HCT116 (cell line): ENCODE measurements at regions not wholly inside any gene's neighbourhood (a gene's known extent, or its start where the extent isn't known, plus 50 kb on each side); places are given as distances from the start of the nearest gene placed in this dataset.

ENCODE experiments used
- ATAC-seq: fragments of 200-7000 bp; cut with Tn5 transposase; 2 replicates; pipeline ENCODE4 v1.9.1; 2020; ENCODE audit warnings: mild to moderate bottlenecking, moderate library complexity
- BruUV-seq: library from RNA; stranded (reverse); fragments of 400-500 nt; replicated peaks from 2 replicates; lab custom pipeline; 2021; lab: Mats Ljungman, UMichigan
- CTCF ChIA-PET: fragments of 300-600 bp; sonication (Branson Sonifier 250); formaldehyde crosslinking; loops from one replicate; lab custom pipeline; 2021; ENCODE audit warnings: antibody characterized with exemption; lab: Charles Lee
- POLR2A ChIA-PET: fragments of 300-600, 350-600 bp; sonication (Branson Sonifier 250); formaldehyde crosslinking; loops from one replicate; lab custom pipeline; 2021; ENCODE audit warnings: antibody characterized with exemption; lab: Charles Lee
- RAD21 ChIA-PET, 2 experiments: fragments of 300-600 bp; sonication (Branson Sonifier 250); formaldehyde crosslinking; loops; one replicate each; lab custom pipeline; 2023; ENCODE audit warnings: low total read pairs in 2 of 2; ENCODE audit not compliant: uncharacterized antibody in 2 of 2, unreplicated experiment in 2 of 2, low non-redundant PET in 1 of 2; lab: Charles Lee
- DNase-seq: peaks from one replicate; pipeline ENCODE4 v3.0.0-alpha.2; 2010; ENCODE audit warnings: low read depth, low spot score
- H2AFZ ChIP-seq: fragments of 200-600 bp; shearing (Covaris generic), sonication (generic); 2 replicates; pipeline ENCODE4 v1.6.1; 2017; ENCODE audit warnings: low read depth, mixed run types, mixed read lengths, antibody characterized with exemption, low read length; ENCODE audit not compliant: poor library complexity, severe bottlenecking
- H3K27ac ChIP-seq: 2 replicates; pipeline ENCODE4 v1.5.1; 2012; ENCODE audit warnings: low read depth, low read length
- H3K27me3 ChIP-seq: fragments of 200-600 bp; sonication (generic); 2 replicates; pipeline ENCODE4 v1.6.1; 2016; ENCODE audit warnings: mixed run types, low read length, mixed read lengths; ENCODE audit not compliant: insufficient read depth
- H3K36me3 ChIP-seq, 2 experiments: fragments of 200-500 bp in 1 of 2; fragments of 200-600 bp in 1 of 2; sonication (Bioruptor generic) in 1 of 2; sonication (generic) in 1 of 2; 2 replicates each; pipeline versions ENCODE4 v1.5.1 to v1.6.1; 2014 to 2016; ENCODE audit warnings: low read length in 2 of 2, inconsistent platforms in 1 of 2, mixed read lengths in 1 of 2, mixed run types in 1 of 2; ENCODE audit not compliant: insufficient read depth in 2 of 2, control insufficient read depth in 1 of 2
- H3K4me1 ChIP-seq, 2 experiments: fragments of 200-600 bp in 1 of 2; sonication (generic) in 1 of 2; 2 replicates each; pipeline versions ENCODE4 v1.5.1 to v1.6.1; 2012 to 2017; ENCODE audit warnings: low read length in 2 of 2, inconsistent platforms in 1 of 2, mild to moderate bottlenecking in 1 of 2, mixed read lengths in 1 of 2, mixed run types in 1 of 2, moderate library complexity in 1 of 2; ENCODE audit not compliant: insufficient read depth in 2 of 2, control insufficient read depth in 1 of 2
- H3K4me2 ChIP-seq: fragments of 200-600 bp; sonication (generic); 2 replicates; pipeline ENCODE4 v1.6.1; 2017; ENCODE audit warnings: mixed run types, low read length, mixed read lengths
- H3K4me3 ChIP-seq, 2 experiments: fragments of 200-600 bp in 1 of 2; sonication (generic) in 1 of 2; replicated peaks in 1 of 2; 2 replicates each; pipeline ENCODE4 v1.5.1; 2011 to 2016; ENCODE audit warnings: low read length in 2 of 2, control low read depth in 1 of 2, low read depth in 1 of 2, mild to moderate bottlenecking in 1 of 2, mixed read lengths in 1 of 2, mixed run types in 1 of 2
- H3K79me2 ChIP-seq: fragments of 200-600 bp; sonication (generic); 2 replicates; pipeline ENCODE4 v1.6.1; 2017; ENCODE audit warnings: mild to moderate bottlenecking, mixed run types, low read length, moderate library complexity, mixed read lengths; ENCODE audit not compliant: insufficient read depth
- H3K9ac ChIP-seq: fragments of 200-600 bp; sonication (generic); 2 replicates; pipeline ENCODE4 v1.6.1; 2016; ENCODE audit warnings: low read length, mixed read lengths
- H3K9me2 ChIP-seq: fragments of 200-600 bp; sonication (generic), shearing (Covaris generic); 2 replicates; pipeline ENCODE4 v1.6.1; 2017; ENCODE audit warnings: mixed run types, mild to moderate bottlenecking, moderate library complexity; ENCODE audit not compliant: insufficient read depth
- H3K9me3 ChIP-seq, 2 experiments: fragments of 200-500 bp in 1 of 2; fragments of 200-600 bp in 1 of 2; sonication (Bioruptor generic) in 1 of 2; sonication (generic) in 1 of 2; 2 replicates each; pipeline ENCODE4 v1.6.1; 2014 to 2017; ENCODE audit warnings: low read length in 2 of 2, mixed read lengths in 2 of 2, inconsistent platforms in 1 of 2, low read depth in 1 of 2, mild to moderate bottlenecking in 1 of 2, mixed run types in 1 of 2, moderate library complexity in 1 of 2; ENCODE audit not compliant: control insufficient read depth in 1 of 2, insufficient read depth in 1 of 2
- H4K20me1 ChIP-seq: fragments of 200-600 bp; sonication (generic), shearing (Covaris generic); 2 replicates; pipeline ENCODE4 v1.6.1; 2017; ENCODE audit warnings: mixed run types, mild to moderate bottlenecking, moderate library complexity; ENCODE audit not compliant: insufficient read depth
- CBX3 ChIP-seq: IDR thresholded peaks from 2 replicates; pipeline ENCODE4 v1.6.1; 2012; ENCODE audit warnings: low read depth
- CEBPB ChIP-seq: IDR thresholded peaks from 2 replicates; pipeline ENCODE4 v1.6.1; 2012; ENCODE audit warnings: low read depth
- CTCF ChIP-seq, 3 experiments: fragments of 200-600 bp in 1 of 3; sonication (generic) in 1 of 3; IDR thresholded peaks in 2 of 3; conservative IDR thresholded peaks in 1 of 3; 2 replicates each; pipeline ENCODE4 v1.5.1; 2012 to 2017; ENCODE audit warnings: low read depth in 2 of 3, low read length in 2 of 3, antibody characterized with exemption in 1 of 3, borderline replicate concordance in 1 of 3, control low read depth in 1 of 3, mild to moderate bottlenecking in 1 of 3, mixed read lengths in 1 of 3, mixed run types in 1 of 3, moderate library complexity in 1 of 3; ENCODE audit not compliant: insufficient read depth in 1 of 3
- EGR1 ChIP-seq: IDR thresholded peaks from 2 replicates; pipeline ENCODE4 v1.6.1; 2012; ENCODE audit warnings: low read depth
- EZH2 ChIP-seq: fragments of 200-600 bp; sonication (generic); IDR thresholded peaks from 2 replicates; pipeline ENCODE4 v1.6.1; 2017; ENCODE audit warnings: antibody characterized with exemption, mixed run types
- EZH2phosphoT487 ChIP-seq: fragments of 200-600 bp; IDR thresholded peaks from 2 replicates; pipeline ENCODE4 v1.6.1; 2018; ENCODE audit warnings: antibody characterized with exemption, borderline replicate concordance
- FOSL1 ChIP-seq: IDR thresholded peaks from 2 replicates; pipeline ENCODE4 v1.6.1; 2012; ENCODE audit warnings: low read depth
- JUND ChIP-seq: IDR thresholded peaks from 2 replicates; pipeline ENCODE4 v1.6.1; 2012
- MAX ChIP-seq: IDR thresholded peaks from 2 replicates; pipeline ENCODE4 v1.6.1; 2012
- POLR2A ChIP-seq: IDR thresholded peaks from 2 replicates; pipeline ENCODE4 v1.7.0; 2011; ENCODE audit warnings: borderline replicate concordance; ENCODE audit not compliant: insufficient read depth, insufficient read length; ENCODE audit errors: extremely low read depth
- POLR2AphosphoS5 ChIP-seq: IDR thresholded peaks from 2 replicates; pipeline ENCODE4 v1.6.1; 2011; ENCODE audit warnings: mild to moderate bottlenecking, low read depth, low read length, moderate library complexity
- RAD21 ChIP-seq: IDR thresholded peaks from 2 replicates; pipeline ENCODE4 v1.6.1; 2012; ENCODE audit warnings: low read depth, mild to moderate bottlenecking
- SIN3A ChIP-seq: IDR thresholded peaks from 2 replicates; pipeline ENCODE4 v1.6.1; 2012; ENCODE audit warnings: low read depth
- SP1 ChIP-seq: IDR thresholded peaks from 2 replicates; pipeline ENCODE4 v1.6.1; 2012; ENCODE audit warnings: low read depth
- SRF ChIP-seq: IDR thresholded peaks from 2 replicates; pipeline ENCODE4 v1.6.1; 2012; ENCODE audit warnings: low read depth
- TCF7L2 ChIP-seq: IDR thresholded peaks from 2 replicates; pipeline ENCODE4 v1.7.0; 2011; ENCODE audit warnings: borderline replicate concordance, inconsistent platforms; ENCODE audit not compliant: insufficient read depth, insufficient read length; ENCODE audit errors: extremely low read depth
- YY1 ChIP-seq: IDR thresholded peaks from 2 replicates; pipeline ENCODE4 v1.6.1; 2011; ENCODE audit warnings: low read length, low read depth, moderate library complexity, mild to moderate bottlenecking; ENCODE audit not compliant: insufficient replicate concordance; ENCODE audit errors: extremely low read depth
- ZFX ChIP-seq: fragments of 450-650 bp; IDR thresholded peaks from 2 replicates; pipeline ENCODE4 v1.6.1; 2017
- ZNF274 ChIP-seq: fragments of 200-500 bp; sonication (Bioruptor generic); IDR thresholded peaks from 2 replicates; pipeline ENCODE4 v1.6.1; 2014; ENCODE audit warnings: mild to moderate bottlenecking, low read depth, low read length, inconsistent platforms
- intact Hi-C: fragments of 100-400 bp; cut with micrococcal nuclease; formaldehyde crosslinking; loops from 2 replicates; pipeline ENCODE4 v1.10.0; 2022
- TF ChIP-seq, protein P1 (sequence below): IDR thresholded peaks from 2 replicates; pipeline ENCODE4 v1.6.1; 2012; ENCODE audit warnings: low read depth
- TF ChIP-seq, protein P2 (sequence below): IDR thresholded peaks from 2 replicates; pipeline ENCODE4 v1.6.1; 2012

DNA sequence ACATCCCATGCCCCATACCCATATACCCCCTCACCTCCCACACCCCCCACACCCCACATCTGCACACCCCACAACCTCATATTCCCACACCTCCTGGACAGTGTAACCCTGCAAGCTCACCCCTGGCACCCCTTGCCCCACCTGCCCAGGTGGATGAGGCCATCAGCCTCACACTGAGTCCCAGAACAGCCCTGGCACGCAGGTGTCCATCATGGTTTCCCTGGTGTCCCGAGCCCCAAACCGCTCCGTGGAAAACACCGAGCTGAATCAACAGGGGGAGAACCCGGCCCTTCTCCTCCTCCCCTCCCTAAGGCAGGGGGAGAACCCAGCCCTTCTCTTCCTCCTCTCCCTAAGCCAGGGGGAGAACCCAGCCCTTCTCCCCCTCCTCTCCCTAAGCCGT, 415.6 kb upstream of the SALL3 start (continued):
- TF ChIP-seq, protein P1, sequence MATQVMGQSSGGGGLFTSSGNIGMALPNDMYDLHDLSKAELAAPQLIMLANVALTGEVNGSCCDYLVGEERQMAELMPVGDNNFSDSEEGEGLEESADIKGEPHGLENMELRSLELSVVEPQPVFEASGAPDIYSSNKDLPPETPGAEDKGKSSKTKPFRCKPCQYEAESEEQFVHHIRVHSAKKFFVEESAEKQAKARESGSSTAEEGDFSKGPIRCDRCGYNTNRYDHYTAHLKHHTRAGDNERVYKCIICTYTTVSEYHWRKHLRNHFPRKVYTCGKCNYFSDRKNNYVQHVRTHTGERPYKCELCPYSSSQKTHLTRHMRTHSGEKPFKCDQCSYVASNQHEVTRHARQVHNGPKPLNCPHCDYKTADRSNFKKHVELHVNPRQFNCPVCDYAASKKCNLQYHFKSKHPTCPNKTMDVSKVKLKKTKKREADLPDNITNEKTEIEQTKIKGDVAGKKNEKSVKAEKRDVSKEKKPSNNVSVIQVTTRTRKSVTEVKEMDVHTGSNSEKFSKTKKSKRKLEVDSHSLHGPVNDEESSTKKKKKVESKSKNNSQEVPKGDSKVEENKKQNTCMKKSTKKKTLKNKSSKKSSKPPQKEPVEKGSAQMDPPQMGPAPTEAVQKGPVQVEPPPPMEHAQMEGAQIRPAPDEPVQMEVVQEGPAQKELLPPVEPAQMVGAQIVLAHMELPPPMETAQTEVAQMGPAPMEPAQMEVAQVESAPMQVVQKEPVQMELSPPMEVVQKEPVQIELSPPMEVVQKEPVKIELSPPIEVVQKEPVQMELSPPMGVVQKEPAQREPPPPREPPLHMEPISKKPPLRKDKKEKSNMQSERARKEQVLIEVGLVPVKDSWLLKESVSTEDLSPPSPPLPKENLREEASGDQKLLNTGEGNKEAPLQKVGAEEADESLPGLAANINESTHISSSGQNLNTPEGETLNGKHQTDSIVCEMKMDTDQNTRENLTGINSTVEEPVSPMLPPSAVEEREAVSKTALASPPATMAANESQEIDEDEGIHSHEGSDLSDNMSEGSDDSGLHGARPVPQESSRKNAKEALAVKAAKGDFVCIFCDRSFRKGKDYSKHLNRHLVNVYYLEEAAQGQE = no peak
- TF ChIP-seq EGR1 (no peak), ZFX (no peak), JUND (no peak), POLR2AphosphoS5 (no peak), CBX3 (no peak), TCF7L2 (no peak)

DNA sequence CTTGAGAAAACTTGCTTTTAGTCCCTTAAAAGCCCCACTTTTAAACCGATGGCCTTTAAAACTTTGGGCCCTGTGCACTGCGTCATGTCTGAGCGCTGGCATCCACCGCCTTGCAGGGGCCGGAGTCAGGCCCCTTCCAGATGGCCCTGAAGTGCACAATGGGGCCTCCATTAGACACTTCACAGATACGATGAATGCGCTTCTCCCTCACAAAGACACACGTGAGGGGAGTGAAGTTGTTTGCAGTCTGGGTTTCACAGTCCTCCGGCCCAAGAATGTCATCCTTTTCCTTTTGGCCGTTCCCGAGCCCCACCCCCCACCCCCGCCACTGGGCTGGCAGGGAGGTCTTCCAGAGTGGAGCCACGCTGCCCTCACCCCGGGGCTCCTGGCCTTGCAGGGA, 415.1 kb upstream of the SALL3 start:
- H3K27me3 ChIP-seq = no peaks in the 10 kb centered on the region
- no peak for ATAC-seq
- ChIA-PET CTCF (no interaction called here), POLR2A (no interaction called here), RAD21 (no interaction called here)
- no peak overlapping the region for H3K4me2 ChIP-seq
- H3K4me1 ChIP-seq = no peaks in the 10 kb centered on the region
- BruUV-seq = no TSS peak
- no peaks in the 10 kb centered on the region for H3K9me2 ChIP-seq
- no peak for DNase-seq
- no peak overlapping the region for H3K4me3 ChIP-seq
- H4K20me1 ChIP-seq = no peaks in the 10 kb centered on the region
- peaks cover 3 to 6% of the 10 kb centered on the region in 2 experiments; a peak in 2 of 4 replicates for H3K9me3 ChIP-seq
- no peak for TF ChIP-seq SRF
- TF ChIP-seq YY1 = no peak
- no peak for TF ChIP-seq SP1
- TF ChIP-seq POLR2A = no peak
- TF ChIP-seq CTCF (IDR thresholded peaks at IDR 0.05 in 2 of 3, conservative IDR thresholded peaks at IDR 0.05 in 1 of 3; ENCODE audit: borderline replicate concordance in 1 of 3, insufficient read depth in 1 of 3, low read depth in 2 of 3, low read length in 2 of 3) = no peak
- TF ChIP-seq EGR1 = no peak
- TF ChIP-seq CBX3 = no peak
- TF ChIP-seq RAD21 = no peak
- TF ChIP-seq, protein P2, sequence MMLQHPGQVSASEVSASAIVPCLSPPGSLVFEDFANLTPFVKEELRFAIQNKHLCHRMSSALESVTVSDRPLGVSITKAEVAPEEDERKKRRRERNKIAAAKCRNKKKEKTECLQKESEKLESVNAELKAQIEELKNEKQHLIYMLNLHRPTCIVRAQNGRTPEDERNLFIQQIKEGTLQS = no peak
- TF ChIP-seq SIN3A = no peak
- no peak for TF ChIP-seq MAX
- TF ChIP-seq POLR2AphosphoS5 = no peak
- TF ChIP-seq EZH2phosphoT487 = no peak
- TF ChIP-seq JUND = no peak
- TF ChIP-seq EZH2 = no peak
- no peak for TF ChIP-seq FOSL1
- no peak for TF ChIP-seq ZFX
- TF ChIP-seq ZNF274 = no peak
- TF ChIP-seq CEBPB = no peak
- no peak overlapping the region for H2AFZ ChIP-seq
- intact Hi-C loops = no loop called here
- H3K79me2 ChIP-seq = no peaks in the 10 kb centered on the region
- no peaks in the 10 kb centered on the region for H3K36me3 ChIP-seq
- H3K9ac ChIP-seq = no peak overlapping the region
- no peak overlapping the region for H3K27ac ChIP-seq
